HG03460 (cell line): ENCODE measurements at regions not wholly inside any gene's neighbourhood (a gene's known extent, or its start where the extent isn't known, plus 50 kb on each side); places are given as distances from the start of the nearest gene placed in this dataset.

Experiments used
- ATAC-seq: cut with Tn5 transposase; IDR thresholded peaks from one replicate; pipeline ENCODE4 v1.9.1; 2021; ENCODE audit not compliant: unreplicated experiment

- ATAC-seq, result no peak
Measured at GRCh38 chr10:126846959-126847358, 58.3 kb upstream of the DOCK1 start.

DNA sequence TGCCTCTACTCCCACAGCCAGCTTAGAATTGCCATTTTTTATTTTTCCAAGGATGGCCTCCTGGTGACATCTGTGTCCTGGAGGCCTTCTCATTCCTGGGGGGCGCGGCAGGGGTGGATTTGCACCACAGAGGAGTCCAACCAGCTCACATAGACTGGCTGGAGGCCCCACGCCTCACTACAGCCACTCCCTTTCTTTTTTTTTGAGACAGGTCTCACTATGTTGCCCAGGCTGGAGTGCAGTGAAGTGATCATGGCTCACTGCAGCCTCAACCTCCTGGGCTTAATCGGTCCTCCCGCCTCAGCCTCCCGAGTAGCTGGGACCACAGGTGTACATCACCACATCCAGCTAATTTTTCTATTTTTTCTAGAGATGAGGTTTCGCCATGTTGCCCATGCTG, 57.6 kb upstream of the DOCK1 start:
- no peak for ATAC-seq

GRCh38 chr10:126849646-126850045, 55.6 kb upstream of the DOCK1 start:
- no peak for ATAC-seq

DNA sequence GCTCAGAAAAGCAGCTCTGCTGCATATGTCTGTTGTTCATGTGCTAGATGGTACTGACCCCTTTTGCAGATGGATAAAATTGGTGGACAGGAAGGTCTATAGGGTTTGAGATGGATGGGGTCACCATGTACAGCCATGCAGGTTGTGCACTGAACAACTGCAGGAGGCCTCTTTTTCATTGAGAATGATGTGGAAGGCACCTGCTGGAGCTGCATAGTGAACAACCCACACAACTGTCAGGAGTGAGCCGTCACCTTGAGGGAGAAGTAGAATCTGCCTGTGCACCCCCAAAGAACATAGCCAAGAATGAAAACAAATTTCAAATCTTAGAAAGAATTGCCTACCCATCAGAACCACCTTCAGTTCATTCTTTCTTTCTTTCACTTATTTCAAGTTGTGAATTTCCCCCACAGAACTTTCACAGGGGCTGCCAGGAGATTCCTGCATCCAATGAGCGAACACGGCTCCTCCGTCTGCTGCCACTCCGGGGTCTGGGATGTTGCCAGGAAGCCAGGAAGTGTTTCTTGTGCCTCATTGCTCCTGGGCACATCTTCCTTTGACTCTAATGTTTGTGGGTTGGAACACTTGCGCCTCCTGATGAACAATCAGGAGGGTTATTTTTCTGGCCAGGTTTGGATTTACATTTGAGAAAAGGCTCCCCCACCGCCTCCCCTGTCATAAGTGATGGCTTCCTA, 53.7 kb upstream of the DOCK1 start:
- ATAC-seq, result no peak

GRCh38 chr10:126854726-126855495, 50.3 kb upstream of the DOCK1 start:
- no peak for ATAC-seq
